HepG2 (cell line): ENCODE measurements at regions not wholly inside any gene's neighbourhood (a gene's known extent, or its start where the extent isn't known, plus 50 kb on each side); places are given as distances from the start of the nearest gene placed in this dataset.

Experiments
- ATAC-seq: fragments of 200-7000 bp; cut with Tn5 transposase; 3 replicates; pipeline ENCODE4 v1.9.1; 2020; ENCODE audit warnings: mild to moderate bottlenecking, moderate library complexity
- BruUV-seq: library from RNA; stranded (reverse); fragments of 400-500 nt; replicated peaks from 2 replicates; lab custom pipeline; 2021; lab: Mats Ljungman, UMichigan
- CTCF ChIA-PET: fragments of 300-600 bp; formaldehyde crosslinking; extraction: SDS; loops from one replicate; lab custom pipeline; 2021; ENCODE audit warnings: low total read pairs, inconsistent platforms, low intra/inter-chr PET ratio; lab: Yijun Ruan, JAX
- POLR2A ChIA-PET: fragments of 350-600 bp; sonication (Branson Sonifier 250); formaldehyde crosslinking; loops from one replicate; lab custom pipeline; 2020; ENCODE audit warnings: antibody characterized with exemption, inconsistent platforms; lab: Yijun Ruan, JAX
- DNase-seq: peaks from one replicate; pipeline ENCODE4 v3.0.0-alpha.2; 2015; ENCODE audit warnings: low spot score
- FAIRE-seq: peaks from 3 replicates; lab custom pipeline; 2011; peaks lifted over from hg19 to GRCh38; lab: Jason Lieb, UNC
- H2AFZ ChIP-seq: one replicate; pipeline ENCODE4 v1.6.1; 2011; ENCODE audit warnings: low read length, inconsistent platforms
- H3K27ac ChIP-seq: fragments of 300-600 bp; 3 replicates; pipeline ENCODE4 v1.8.0; 2011; ENCODE audit warnings: mixed run types, mild to moderate bottlenecking, mixed read lengths, low read length, inconsistent platforms; ENCODE audit not compliant: insufficient read depth; ENCODE audit errors: extremely low read length
- H3K27me3 ChIP-seq, 2 experiments: fragments of 200-600 bp in 1 of 2; 2 replicates in 1 of 2; 3 replicates in 1 of 2; pipeline versions ENCODE4 v1.6.0 to v1.8.0; 2011; ENCODE audit warnings: low read length in 2 of 2, mild to moderate bottlenecking in 2 of 2, moderate library complexity in 2 of 2, inconsistent platforms in 1 of 2; ENCODE audit not compliant: insufficient read depth in 2 of 2, control insufficient read depth in 1 of 2
- H3K36me3 ChIP-seq, 2 experiments: fragments of 200-600 bp in 1 of 2; replicated peaks in 1 of 2; 2 replicates in 1 of 2; 3 replicates in 1 of 2; pipeline versions ENCODE4 v1.5.1 to v1.8.0; 2011; ENCODE audit warnings: low read length in 2 of 2, inconsistent platforms in 1 of 2; ENCODE audit not compliant: insufficient read depth in 2 of 2, control insufficient read depth in 1 of 2
- H3K4me1 ChIP-seq: 2 replicates; pipeline ENCODE4 v1.5.1; 2012; ENCODE audit warnings: low read length, inconsistent platforms; ENCODE audit not compliant: insufficient read depth
- H3K4me2 ChIP-seq: 2 replicates; pipeline ENCODE4 v1.6.0; 2011; ENCODE audit warnings: low read depth, low read length, inconsistent platforms
- H3K4me3 ChIP-seq, 3 experiments: fragments of 200-600 bp in 1 of 3; sonication (generic), shearing (Covaris generic) in 1 of 3; replicated peaks in 1 of 3; 2 replicates each; pipeline ENCODE4 v1.5.1; 2011 to 2016; ENCODE audit warnings: low read length in 3 of 3, inconsistent platforms in 2 of 3, low read depth in 2 of 3, mild to moderate bottlenecking in 2 of 3, control low read depth in 1 of 3, mixed read lengths in 1 of 3; ENCODE audit not compliant: insufficient read depth in 1 of 3
- H3K79me2 ChIP-seq: one replicate; pipeline ENCODE4 v1.6.1; 2011; ENCODE audit warnings: low read length, inconsistent platforms; ENCODE audit not compliant: insufficient read depth
- H3K9ac ChIP-seq: 2 replicates; pipeline ENCODE4 v1.6.0; 2011; ENCODE audit warnings: mild to moderate bottlenecking, low read depth, low read length, inconsistent platforms; ENCODE audit not compliant: insufficient read depth
- H3K9me3 ChIP-seq: 2 replicates; pipeline ENCODE4 v1.5.1; 2012; ENCODE audit warnings: mild to moderate bottlenecking, low read length
- H4K20me1 ChIP-seq: 2 replicates; pipeline ENCODE4 v1.6.0; 2011; ENCODE audit warnings: inconsistent platforms, mild to moderate bottlenecking, low read length, moderate library complexity; ENCODE audit not compliant: insufficient read depth
- HCFC1 ChIP-seq: fragments of 150-350 bp; IDR thresholded peaks from 2 replicates; pipeline ENCODE4 v1.6.1; 2014; ENCODE audit warnings: low read depth, low read length
- KLF15 ChIP-seq: sonication (generic); formaldehyde crosslinking; IDR thresholded peaks from 2 replicates; pipeline ENCODE4 v1.8.1; 2023; ENCODE audit warnings: borderline replicate concordance, mild to moderate bottlenecking, inconsistent platforms, missing genetic modification reagents, mixed read lengths
- MLX ChIP-seq: IDR thresholded peaks from 2 replicates; pipeline ENCODE4 v1.6.1; 2016
- PHF5A ChIP-seq: IDR thresholded peaks from one replicate; pipeline ENCODE4 v1.6.1; 2018; ENCODE audit warnings: low read depth, missing genetic modification reagents; ENCODE audit not compliant: unreplicated experiment
- THAP9 ChIP-seq: sonication (generic); formaldehyde crosslinking; IDR thresholded peaks from 2 replicates; pipeline ENCODE4; 2020; ENCODE audit warnings: missing genetic modification reagents, mild to moderate bottlenecking, borderline replicate concordance
- ZMYM2 ChIP-seq: sonication (generic); formaldehyde crosslinking; IDR thresholded peaks from 2 replicates; pipeline ENCODE4 v1.8.0; 2022; ENCODE audit warnings: mild to moderate bottlenecking, missing genetic modification reagents
- ZNF160 ChIP-seq: sonication (generic); formaldehyde crosslinking; IDR thresholded peaks from 2 replicates; pipeline ENCODE4 v1.8.0; 2022; ENCODE audit warnings: mild to moderate bottlenecking, inconsistent platforms, missing genetic modification reagents
- ZNF350 ChIP-seq: sonication (generic); formaldehyde crosslinking; IDR thresholded peaks from 2 replicates; pipeline ENCODE4 v1.4.0; 2020; ENCODE audit warnings: mild to moderate bottlenecking, low read depth, missing genetic modification reagents, borderline replicate concordance
- ZNF530 ChIP-seq: sonication (generic); formaldehyde crosslinking; IDR thresholded peaks from 2 replicates; pipeline ENCODE4 v1.5.0; 2020; ENCODE audit warnings: low read depth, mild to moderate bottlenecking, missing genetic modification reagents
- ZNF543 ChIP-seq: sonication (generic); formaldehyde crosslinking; IDR thresholded peaks from 2 replicates; pipeline ENCODE4 v1.4.0; 2020; ENCODE audit warnings: mild to moderate bottlenecking, missing genetic modification reagents
- ZNF891 ChIP-seq: sonication (generic); formaldehyde crosslinking; IDR thresholded peaks from 2 replicates; pipeline ENCODE4 v1.5.0; 2020; ENCODE audit warnings: mild to moderate bottlenecking, missing genetic modification reagents
- ZSCAN31 ChIP-seq: sonication (generic); formaldehyde crosslinking; IDR thresholded peaks from 2 replicates; pipeline ENCODE4 v1.5.0; 2020; ENCODE audit warnings: low read depth, mild to moderate bottlenecking, missing genetic modification reagents
- WGBS: methylation state at CpG from one replicate; pipeline ENCODE4 v1.1.6; 2017; ENCODE audit warnings: low lambda C conversion rate; 5-methylcytosine and 5-hydroxymethylcytosine counted together
- in situ Hi-C: cut with HindIII; loops from 2 replicates; pipeline ENCODE4 v1.10.0; 2017; ENCODE audit warnings: low pct_unique_long_range_greater_than_20kb; ENCODE audit not compliant: extremely low pct_ligation_motif_present
- intact Hi-C: fragments of 100-400 bp; cut with micrococcal nuclease; formaldehyde crosslinking; loops from one replicate; pipeline ENCODE4 v1.10.0; 2022; ENCODE audit not compliant: unreplicated experiment
- TF ChIP-seq, protein P1 (sequence below): sonication (generic); formaldehyde crosslinking; IDR thresholded peaks from 2 replicates; pipeline ENCODE4 v1.5.1; 2020; ENCODE audit warnings: mild to moderate bottlenecking, missing genetic modification reagents, moderate library complexity
- TF ChIP-seq, protein P2 (sequence below): sonication (generic); formaldehyde crosslinking; IDR thresholded peaks from 2 replicates; pipeline ENCODE4 v1.5.0; 2020; ENCODE audit warnings: mild to moderate bottlenecking, missing genetic modification reagents, borderline replicate concordance

DNA sequence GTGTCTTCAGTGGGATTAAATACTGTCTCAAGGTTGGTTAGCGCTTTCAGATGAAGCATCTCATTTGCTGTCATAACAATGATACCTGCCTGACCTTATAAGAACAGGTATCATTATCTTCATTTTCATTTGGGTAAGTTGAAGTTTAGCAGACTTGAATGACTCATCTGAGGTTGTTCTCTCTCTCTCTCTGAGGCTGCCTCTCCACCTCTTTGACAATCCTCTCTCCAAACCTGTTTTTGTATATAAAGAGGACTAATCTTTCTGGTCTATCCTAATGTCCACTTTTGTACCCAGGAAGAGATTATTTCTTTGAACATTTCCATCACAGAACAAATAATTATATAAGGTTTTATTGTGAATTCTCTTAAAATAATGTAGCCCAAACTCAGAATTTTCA is 291.4 kb downstream of the KLF6 start:
- Histone ChIP-seq H3K27me3 (peaks cover 3 to 21% of the 10 kb centered on the region in 2 experiments; a peak in 3 of 5 replicates), H2AFZ (no peak overlapping the region), H3K9ac (no peak overlapping the region), H4K20me1 (no peaks in the 10 kb centered on the region), H3K79me2 (no peaks in the 10 kb centered on the region), H3K27ac (no peak overlapping the region), H3K9me3 (no peaks in the 10 kb centered on the region), H3K4me2 (no peak overlapping the region), H3K4me3 (no peak overlapping the region), H3K36me3 (no peaks in the 10 kb centered on the region), H3K4me1 (no peaks in the 10 kb centered on the region)
- intact Hi-C loops = no loop called here
- ChIA-PET CTCF (no interaction called here), POLR2A (no interaction called here)
- 5% methylated on average over 1 of the region's 1 CpG for WGBS
- no peak for FAIRE-seq
- in situ Hi-C loops = no loop called here
- ATAC-seq = no peak
- no peak for DNase-seq
- no TSS peak for BruUV-seq
- no peak for TF ChIP-seq THAP9 (CRISPR knock-in tag)
- no peak for TF ChIP-seq MLX (CRISPR knock-in tag)
- TF ChIP-seq PHF5A (CRISPR knock-in tag) = no peak
- no peak for TF ChIP-seq ZSCAN31 (CRISPR knock-in tag)
- no peak for TF ChIP-seq ZNF160
- TF ChIP-seq, protein P1, sequence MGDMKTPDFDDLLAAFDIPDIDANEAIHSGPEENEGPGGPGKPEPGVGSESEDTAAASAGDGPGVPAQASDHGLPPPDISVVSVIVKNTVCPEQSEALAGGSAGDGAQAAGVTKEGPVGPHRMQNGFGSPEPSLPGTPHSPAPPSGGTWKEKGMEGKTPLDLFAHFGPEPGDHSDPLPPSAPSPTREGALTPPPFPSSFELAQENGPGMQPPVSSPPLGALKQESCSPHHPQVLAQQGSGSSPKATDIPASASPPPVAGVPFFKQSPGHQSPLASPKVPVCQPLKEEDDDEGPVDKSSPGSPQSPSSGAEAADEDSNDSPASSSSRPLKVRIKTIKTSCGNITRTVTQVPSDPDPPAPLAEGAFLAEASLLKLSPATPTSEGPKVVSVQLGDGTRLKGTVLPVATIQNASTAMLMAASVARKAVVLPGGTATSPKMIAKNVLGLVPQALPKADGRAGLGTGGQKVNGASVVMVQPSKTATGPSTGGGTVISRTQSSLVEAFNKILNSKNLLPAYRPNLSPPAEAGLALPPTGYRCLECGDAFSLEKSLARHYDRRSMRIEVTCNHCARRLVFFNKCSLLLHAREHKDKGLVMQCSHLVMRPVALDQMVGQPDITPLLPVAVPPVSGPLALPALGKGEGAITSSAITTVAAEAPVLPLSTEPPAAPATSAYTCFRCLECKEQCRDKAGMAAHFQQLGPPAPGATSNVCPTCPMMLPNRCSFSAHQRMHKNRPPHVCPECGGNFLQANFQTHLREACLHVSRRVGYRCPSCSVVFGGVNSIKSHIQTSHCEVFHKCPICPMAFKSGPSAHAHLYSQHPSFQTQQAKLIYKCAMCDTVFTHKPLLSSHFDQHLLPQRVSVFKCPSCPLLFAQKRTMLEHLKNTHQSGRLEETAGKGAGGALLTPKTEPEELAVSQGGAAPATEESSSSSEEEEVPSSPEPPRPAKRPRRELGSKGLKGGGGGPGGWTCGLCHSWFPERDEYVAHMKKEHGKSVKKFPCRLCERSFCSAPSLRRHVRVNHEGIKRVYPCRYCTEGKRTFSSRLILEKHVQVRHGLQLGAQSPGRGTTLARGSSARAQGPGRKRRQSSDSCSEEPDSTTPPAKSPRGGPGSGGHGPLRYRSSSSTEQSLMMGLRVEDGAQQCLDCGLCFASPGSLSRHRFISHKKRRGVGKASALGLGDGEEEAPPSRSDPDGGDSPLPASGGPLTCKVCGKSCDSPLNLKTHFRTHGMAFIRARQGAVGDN = no peak
- no peak for TF ChIP-seq ZNF530
- no peak for TF ChIP-seq ZNF543 (CRISPR knock-in tag)
- TF ChIP-seq KLF15 (CRISPR knock-in tag) = no peak
- no peak for TF ChIP-seq ZMYM2 (CRISPR knock-in tag)
- no peak for TF ChIP-seq HCFC1
- no peak for TF ChIP-seq ZNF350 (CRISPR knock-in tag)
- TF ChIP-seq, protein P2, sequence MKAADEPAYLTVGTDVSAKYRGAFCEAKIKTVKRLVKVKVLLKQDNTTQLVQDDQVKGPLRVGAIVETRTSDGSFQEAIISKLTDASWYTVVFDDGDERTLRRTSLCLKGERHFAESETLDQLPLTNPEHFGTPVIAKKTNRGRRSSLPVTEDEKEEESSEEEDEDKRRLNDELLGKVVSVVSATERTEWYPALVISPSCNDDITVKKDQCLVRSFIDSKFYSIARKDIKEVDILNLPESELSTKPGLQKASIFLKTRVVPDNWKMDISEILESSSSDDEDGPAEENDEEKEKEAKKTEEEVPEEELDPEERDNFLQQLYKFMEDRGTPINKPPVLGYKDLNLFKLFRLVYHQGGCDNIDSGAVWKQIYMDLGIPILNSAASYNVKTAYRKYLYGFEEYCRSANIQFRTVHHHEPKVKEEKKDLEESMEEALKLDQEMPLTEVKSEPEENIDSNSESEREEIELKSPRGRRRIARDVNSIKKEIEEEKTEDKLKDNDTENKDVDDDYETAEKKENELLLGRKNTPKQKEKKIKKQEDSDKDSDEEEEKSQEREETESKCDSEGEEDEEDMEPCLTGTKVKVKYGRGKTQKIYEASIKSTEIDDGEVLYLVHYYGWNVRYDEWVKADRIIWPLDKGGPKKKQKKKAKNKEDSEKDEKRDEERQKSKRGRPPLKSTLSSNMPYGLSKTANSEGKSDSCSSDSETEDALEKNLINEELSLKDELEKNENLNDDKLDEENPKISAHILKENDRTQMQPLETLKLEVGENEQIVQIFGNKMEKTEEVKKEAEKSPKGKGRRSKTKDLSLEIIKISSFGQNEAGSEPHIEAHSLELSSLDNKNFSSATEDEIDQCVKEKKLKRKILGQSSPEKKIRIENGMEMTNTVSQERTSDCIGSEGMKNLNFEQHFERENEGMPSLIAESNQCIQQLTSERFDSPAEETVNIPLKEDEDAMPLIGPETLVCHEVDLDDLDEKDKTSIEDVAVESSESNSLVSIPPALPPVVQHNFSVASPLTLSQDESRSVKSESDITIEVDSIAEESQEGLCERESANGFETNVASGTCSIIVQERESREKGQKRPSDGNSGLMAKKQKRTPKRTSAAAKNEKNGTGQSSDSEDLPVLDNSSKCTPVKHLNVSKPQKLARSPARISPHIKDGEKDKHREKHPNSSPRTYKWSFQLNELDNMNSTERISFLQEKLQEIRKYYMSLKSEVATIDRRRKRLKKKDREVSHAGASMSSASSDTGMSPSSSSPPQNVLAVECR (CRISPR knock-in tag) = no peak
- no peak for TF ChIP-seq ZNF891
